MM.1S (cell line): ENCODE measurements at regions not wholly inside any gene's neighbourhood (a gene's known extent, or its start where the extent isn't known, plus 50 kb on each side); places are given as distances from the start of the nearest gene placed in this dataset.

Experiments used
- DNase-seq: peaks from one replicate; pipeline ENCODE4 v3.0.0-alpha.2; 2015
- H2AFZ ChIP-seq: fragments of 300-600 bp; sonication (generic); 2 replicates; pipeline ENCODE4 v1.6.0; 2016; ENCODE audit warnings: antibody characterized with exemption, low read length
- H3F3A ChIP-seq: fragments of 300-600 bp; sonication (generic); 2 replicates; pipeline ENCODE4 v1.6.1; 2016; ENCODE audit warnings: mild to moderate bottlenecking, antibody characterized with exemption, low read length, moderate library complexity, mixed read lengths; ENCODE audit not compliant: insufficient read depth
- H3K27ac ChIP-seq: fragments of 300-600 bp; sonication (generic); 2 replicates; pipeline ENCODE4 v1.5.1; 2016; ENCODE audit warnings: mild to moderate bottlenecking, low read length
- H3K27me3 ChIP-seq: fragments of 300-600 bp; sonication (generic); replicated peaks from 2 replicates; pipeline ENCODE4 v1.6.0; 2016; ENCODE audit warnings: low read length; ENCODE audit not compliant: insufficient read depth
- H3K36me3 ChIP-seq: fragments of 300-600 bp; sonication (generic); replicated peaks from 2 replicates; pipeline ENCODE4 v1.6.1; 2016; ENCODE audit warnings: mild to moderate bottlenecking, low read length, mixed read lengths; ENCODE audit not compliant: insufficient read depth
- H3K4me1 ChIP-seq: fragments of 300-600 bp; sonication (generic); 2 replicates; pipeline ENCODE4 v1.6.1; 2016; ENCODE audit warnings: low read length, mixed read lengths
- H3K4me2 ChIP-seq: fragments of 300-600 bp; sonication (generic); 2 replicates; pipeline ENCODE4 v1.6.0; 2016; ENCODE audit warnings: low read depth, low read length
- H3K4me3 ChIP-seq: fragments of 300-600 bp; sonication (generic); 2 replicates; pipeline ENCODE4 v1.5.1; 2016; ENCODE audit warnings: low read length, mixed read lengths
- H3K79me2 ChIP-seq: fragments of 300-600 bp; sonication (generic); 2 replicates; pipeline ENCODE4 v1.6.1; 2016; ENCODE audit warnings: mixed run types, low read length, mixed read lengths
- H3K9ac ChIP-seq: fragments of 300-600 bp; sonication (generic); 2 replicates; pipeline ENCODE4 v1.6.1; 2016; ENCODE audit warnings: low read length, mixed read lengths
- H3K9me2 ChIP-seq: fragments of 300-600 bp; sonication (generic); replicated peaks from 2 replicates; pipeline ENCODE4 v1.6.1; 2016; ENCODE audit warnings: mild to moderate bottlenecking, low read length, mixed read lengths; ENCODE audit not compliant: insufficient read depth
- H3K9me3 ChIP-seq: fragments of 300-600 bp; sonication (generic); replicated peaks from 2 replicates; pipeline ENCODE4 v1.6.1; 2016; ENCODE audit warnings: mild to moderate bottlenecking, low read length, mixed read lengths; ENCODE audit not compliant: insufficient read depth
- H4K20me1 ChIP-seq: fragments of 300-600 bp; sonication (generic); 2 replicates; pipeline ENCODE4 v1.6.1; 2016; ENCODE audit warnings: mild to moderate bottlenecking, low read length, moderate library complexity, mixed read lengths; ENCODE audit not compliant: insufficient read depth
- EZH2 ChIP-seq: fragments of 300-600 bp; sonication (generic); optimal IDR thresholded peaks from 2 replicates; pipeline ENCODE3; 2017; ENCODE audit warnings: low read depth, mild to moderate bottlenecking, antibody characterized with exemption, low read length, mixed read lengths
- EZH2phosphoT487 ChIP-seq: fragments of 300-600 bp; sonication (generic); IDR thresholded peaks from 2 replicates; pipeline ENCODE4 v1.6.1; 2018; ENCODE audit warnings: antibody characterized with exemption, low read length
- TF ChIP-seq, protein P1 (sequence below): fragments of 300-600 bp; sonication (generic); IDR thresholded peaks from 2 replicates; pipeline ENCODE4 v1.5.1; 2016; ENCODE audit warnings: antibody characterized with exemption, low read length, mixed read lengths

DNA sequence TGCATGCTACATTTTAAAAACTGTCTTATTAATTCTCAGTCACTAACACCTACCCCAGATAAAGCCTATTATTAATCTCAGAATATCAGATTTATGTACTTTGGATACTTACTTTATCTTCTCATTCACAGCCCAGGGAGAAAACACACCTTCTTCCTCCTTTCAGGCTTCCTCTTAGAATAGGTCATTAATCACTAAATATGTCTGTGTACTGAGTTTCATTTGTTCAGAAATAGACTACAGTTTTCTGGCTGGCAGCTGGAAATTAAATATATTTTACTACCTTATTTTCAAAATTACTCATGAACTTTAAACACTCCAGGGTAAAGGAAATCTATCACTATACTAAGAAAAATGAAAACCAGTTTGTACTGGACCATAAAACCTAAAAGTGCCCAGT lies 147.7 kb upstream of the DST start:
- no peaks in the 10 kb centered on the region for H3K27me3 ChIP-seq
- no peaks in the 10 kb centered on the region for H3K9me2 ChIP-seq
- H3K9ac ChIP-seq = no peak overlapping the region
- TF ChIP-seq EZH2phosphoT487 = no peak
- TF ChIP-seq EZH2 = no peak
- TF ChIP-seq, protein P1, sequence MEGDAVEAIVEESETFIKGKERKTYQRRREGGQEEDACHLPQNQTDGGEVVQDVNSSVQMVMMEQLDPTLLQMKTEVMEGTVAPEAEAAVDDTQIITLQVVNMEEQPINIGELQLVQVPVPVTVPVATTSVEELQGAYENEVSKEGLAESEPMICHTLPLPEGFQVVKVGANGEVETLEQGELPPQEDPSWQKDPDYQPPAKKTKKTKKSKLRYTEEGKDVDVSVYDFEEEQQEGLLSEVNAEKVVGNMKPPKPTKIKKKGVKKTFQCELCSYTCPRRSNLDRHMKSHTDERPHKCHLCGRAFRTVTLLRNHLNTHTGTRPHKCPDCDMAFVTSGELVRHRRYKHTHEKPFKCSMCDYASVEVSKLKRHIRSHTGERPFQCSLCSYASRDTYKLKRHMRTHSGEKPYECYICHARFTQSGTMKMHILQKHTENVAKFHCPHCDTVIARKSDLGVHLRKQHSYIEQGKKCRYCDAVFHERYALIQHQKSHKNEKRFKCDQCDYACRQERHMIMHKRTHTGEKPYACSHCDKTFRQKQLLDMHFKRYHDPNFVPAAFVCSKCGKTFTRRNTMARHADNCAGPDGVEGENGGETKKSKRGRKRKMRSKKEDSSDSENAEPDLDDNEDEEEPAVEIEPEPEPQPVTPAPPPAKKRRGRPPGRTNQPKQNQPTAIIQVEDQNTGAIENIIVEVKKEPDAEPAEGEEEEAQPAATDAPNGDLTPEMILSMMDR = no peak
- peak overlapping the region; percentile 35; the same call in 1 of the 2 replicates for H3K4me2 ChIP-seq
- H4K20me1 ChIP-seq = no peaks in the 10 kb centered on the region
- H3K36me3 ChIP-seq = 0 out of 2 replicates have a peak, but pooled peaks cover 4% of the 10 kb centered on the region
- DNase-seq = no peak
- H3F3A ChIP-seq = no peaks in the 10 kb centered on the region
- peaks cover 74% of the 10 kb centered on the region for H3K79me2 ChIP-seq
- H3K27ac ChIP-seq = no peak overlapping the region
- peaks cover 37% of the 10 kb centered on the region for H3K4me1 ChIP-seq
- H3K4me3 ChIP-seq = no peak overlapping the region
- no peak overlapping the region for H2AFZ ChIP-seq
- H3K9me3 ChIP-seq = no peaks in the 10 kb centered on the region

DNA sequence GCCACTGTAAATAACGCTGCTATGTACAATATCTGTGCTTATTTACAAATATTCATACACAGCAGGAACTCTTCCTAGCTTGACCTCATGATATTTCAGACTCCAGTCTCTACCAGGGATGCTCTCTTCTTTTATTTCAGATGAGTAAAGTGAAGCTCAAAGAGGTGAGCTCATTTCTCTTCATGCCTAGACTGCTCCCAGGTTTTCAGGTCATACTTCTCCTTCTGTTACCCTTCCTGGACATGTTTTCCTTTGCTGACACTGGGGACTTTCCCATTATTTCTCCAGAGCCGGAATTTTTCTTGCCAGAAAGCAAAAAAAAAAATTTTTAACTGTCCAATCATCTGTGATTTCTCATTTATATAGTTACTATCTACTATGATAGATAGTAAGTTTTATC lies 147.2 kb upstream of the DST start:
- Histone ChIP-seq H3K4me2 (peak overlapping the region; percentile 35; the same call in 1 of the 2 replicates), H3F3A (no peaks in the 10 kb centered on the region), H3K79me2 (peaks cover 70% of the 10 kb centered on the region), H3K4me1 (peaks cover 34% of the 10 kb centered on the region), H3K9me2 (no peaks in the 10 kb centered on the region), H3K4me3 (no peak overlapping the region), H3K9me3 (no peaks in the 10 kb centered on the region), H3K27me3 (no peaks in the 10 kb centered on the region), H3K27ac (no peak overlapping the region), H3K9ac (no peak overlapping the region), H3K36me3 (0 out of 2 replicates have a peak, but pooled peaks cover 4% of the 10 kb centered on the region), H4K20me1 (no peaks in the 10 kb centered on the region), H2AFZ (no peak overlapping the region)
- no peak for DNase-seq
- TF ChIP-seq EZH2 (no peak), EZH2phosphoT487 (no peak)
- TF ChIP-seq, protein P1 = no peak

DNA sequence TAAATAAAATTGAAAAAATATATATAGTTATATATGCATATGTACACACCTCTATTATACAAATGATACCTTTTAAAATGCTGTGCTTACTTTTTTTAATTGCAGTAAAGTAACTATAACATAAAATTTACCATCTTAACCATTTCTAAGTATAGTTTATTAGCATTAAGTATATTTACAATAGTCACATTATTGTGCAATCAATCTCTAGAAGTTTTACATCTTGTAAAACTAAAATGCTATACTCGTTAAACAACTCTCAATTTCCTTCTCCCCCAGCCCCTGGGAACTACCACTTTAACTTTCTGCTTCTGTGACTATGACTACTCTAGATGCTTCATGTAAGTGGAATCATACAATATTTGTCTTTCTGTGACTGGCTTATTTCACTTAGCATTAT lies 146.7 kb upstream of the DST start:
- Histone ChIP-seq H3K4me3 (no peak overlapping the region), H3F3A (no peaks in the 10 kb centered on the region), H3K27me3 (no peaks in the 10 kb centered on the region), H3K9me2 (no peaks in the 10 kb centered on the region), H4K20me1 (no peaks in the 10 kb centered on the region), H3K9ac (no peak overlapping the region), H3K36me3 (0 out of 2 replicates have a peak, but pooled peaks cover 4% of the 10 kb centered on the region), H3K4me1 (peaks cover 28% of the 10 kb centered on the region), H3K79me2 (peaks cover 65% of the 10 kb centered on the region), H3K4me2 (no peak overlapping the region), H3K9me3 (no peaks in the 10 kb centered on the region), H2AFZ (no peak overlapping the region), H3K27ac (no peak overlapping the region)
- TF ChIP-seq, protein P1 = no peak
- TF ChIP-seq EZH2 (no peak), EZH2phosphoT487 (no peak)
- DNase-seq = no peak
